Neuronal stem cell (in vitro differentiated cells): ENCODE measurements at regions not wholly inside any gene's neighbourhood (a gene's known extent, or its start where the extent isn't known, plus 50 kb on each side); places are given as distances from the start of the nearest gene placed in this dataset.

Source experiments
- DNase-seq: peaks from one replicate; pipeline ENCODE4 v3.0.0-alpha.2; 2013; ENCODE audit warnings: low spot score
- H2AFZ ChIP-seq: one replicate; pipeline ENCODE4 v1.6.1; 2013; ENCODE audit warnings: mild to moderate bottlenecking, low read length, inconsistent platforms
- H2AK5ac ChIP-seq: 2 replicates; pipeline ENCODE4 v1.6.1; 2013; ENCODE audit warnings: low read depth, mild to moderate bottlenecking, inconsistent platforms, low read length, moderate library complexity, mixed read lengths
- H2BK120ac ChIP-seq: 2 replicates; pipeline ENCODE4 v1.6.1; 2013; ENCODE audit warnings: low read depth, mild to moderate bottlenecking, inconsistent platforms, low read length, moderate library complexity, mixed read lengths
- H2BK12ac ChIP-seq: one replicate; pipeline ENCODE4 v1.6.1; 2013; ENCODE audit warnings: low read length, inconsistent platforms
- H2BK15ac ChIP-seq: 2 replicates; pipeline ENCODE4 v1.6.1; 2013; ENCODE audit warnings: mild to moderate bottlenecking, low read length, inconsistent platforms, mixed read lengths
- H2BK5ac ChIP-seq: one replicate; pipeline ENCODE4 v1.6.1; 2013; ENCODE audit warnings: inconsistent platforms, mild to moderate bottlenecking, low read length, moderate library complexity
- H3K14ac ChIP-seq: one replicate; pipeline ENCODE4 v1.6.1; 2013; ENCODE audit warnings: low read length, inconsistent platforms
- H3K18ac ChIP-seq: 2 replicates; pipeline ENCODE4 v1.6.1; 2013; ENCODE audit warnings: low read length, inconsistent platforms
- H3K23ac ChIP-seq: 2 replicates; pipeline ENCODE4 v1.6.1; 2013; ENCODE audit warnings: low read depth, mild to moderate bottlenecking, mixed read lengths, low read length, inconsistent platforms; ENCODE audit not compliant: poor library complexity
- H3K27ac ChIP-seq: replicated peaks from 3 replicates; pipeline ENCODE4 v1.5.1; 2013; ENCODE audit warnings: low read length, inconsistent platforms
- H3K27me3 ChIP-seq, 3 experiments: 2 replicates each; pipeline ENCODE4 v1.6.1; 2013; ENCODE audit warnings: low read length in 3 of 3, mild to moderate bottlenecking in 2 of 3, inconsistent platforms in 1 of 3, low read depth in 1 of 3, mixed read lengths in 1 of 3, moderate library complexity in 1 of 3; ENCODE audit not compliant: control insufficient read depth in 3 of 3, insufficient read depth in 3 of 3
- H3K36me3 ChIP-seq, 2 donors: replicated peaks in 1 of 2; 2 replicates each; pipeline ENCODE4 v1.6.1; 2013; ENCODE audit warnings: low read length in 2 of 2; ENCODE audit not compliant: control insufficient read depth in 2 of 2, insufficient read depth in 2 of 2
- H3K4ac ChIP-seq: 2 replicates; pipeline ENCODE4 v1.6.1; 2013; ENCODE audit warnings: inconsistent platforms, mild to moderate bottlenecking, low read length, moderate library complexity
- H3K4me1 ChIP-seq, 2 donors: 1 replicate in 1 of 2; 2 replicates in 1 of 2; pipeline ENCODE4 v1.6.1; 2013; ENCODE audit warnings: low read length in 2 of 2, low read depth in 1 of 2; ENCODE audit not compliant: control insufficient read depth in 2 of 2, insufficient read depth in 1 of 2
- H3K4me2 ChIP-seq: one replicate; pipeline ENCODE4 v1.6.1; 2013; ENCODE audit warnings: mild to moderate bottlenecking, low read length, inconsistent platforms; ENCODE audit not compliant: insufficient read depth, poor library complexity, severe bottlenecking
- H3K4me3 ChIP-seq, 2 donors: 2 replicates each; pipeline ENCODE4 v1.5.1; 2013; ENCODE audit warnings: low read length in 2 of 2, mild to moderate bottlenecking in 2 of 2, inconsistent platforms in 1 of 2, moderate library complexity in 1 of 2
- H3K79me1 ChIP-seq: one replicate; pipeline ENCODE4 v1.6.1; 2013; ENCODE audit warnings: low read depth, mild to moderate bottlenecking, inconsistent platforms, low read length, moderate library complexity
- H3K9ac ChIP-seq: one replicate; pipeline ENCODE4 v1.6.1; 2013; ENCODE audit warnings: mild to moderate bottlenecking, low read depth, low read length, inconsistent platforms; ENCODE audit not compliant: poor library complexity
- H3K9me3 ChIP-seq, 2 donors: replicated peaks in 1 of 2; 2 replicates each; pipeline versions ENCODE3 to v1.6.1; 2013; ENCODE audit warnings: low read length in 2 of 2, mild to moderate bottlenecking in 2 of 2, inconsistent platforms in 1 of 2, low read depth in 1 of 2, mixed read lengths in 1 of 2, moderate library complexity in 1 of 2; ENCODE audit not compliant: control insufficient read depth in 2 of 2, insufficient read depth in 1 of 2
- H4K8ac ChIP-seq: one replicate; pipeline ENCODE4 v1.6.1; 2013; ENCODE audit warnings: low read depth, mild to moderate bottlenecking, inconsistent platforms, low read length, moderate library complexity
- H4K91ac ChIP-seq: one replicate; pipeline ENCODE4 v1.6.1; 2013; ENCODE audit warnings: low read length, low read depth, mild to moderate bottlenecking, inconsistent platforms; ENCODE audit not compliant: poor library complexity
- WGBS, 2 donors: extraction: QIAGEN DNeasy Blood & Tissue Kit; methylation state at CpG; one replicate each; pipeline ENCODE4 v1.1.7; 2013; ENCODE audit warnings: missing lambda C conversion rate in 2 of 2, mixed read lengths in 1 of 2; ENCODE audit not compliant: insufficient read length in 2 of 2, insufficient replicate concordance in 1 of 2; ENCODE audit errors: extremely low coverage in 2 of 2; 5-methylcytosine and 5-hydroxymethylcytosine counted together

GRCh38 chr14:81743605-81744004, 210.0 kb upstream of the SEL1L start:
- no peak overlapping the region for H3K18ac ChIP-seq
- DNase-seq: no peak

GRCh38 chr14:81751198-81751597, 217.5 kb upstream of the SEL1L start:
- no peaks in the 10 kb centered on the region for H3K27me3 ChIP-seq
- H3K9ac ChIP-seq: no peak overlapping the region
- H3K79me1 ChIP-seq: no peaks in the 10 kb centered on the region
- no peak overlapping the region for H3K23ac ChIP-seq
- H2AK5ac ChIP-seq: no peak overlapping the region
- H3K36me3 ChIP-seq: no peaks in the 10 kb centered on the region
- no peak overlapping the region for H2AFZ ChIP-seq
- WGBS, 2 donors: no CpG with 5 or more reads among the region's 2 CpGs
- H3K4me1 ChIP-seq: no peaks in the 10 kb centered on the region
- H2BK15ac ChIP-seq: no peak overlapping the region
- H2BK12ac ChIP-seq: no peak overlapping the region
- no peaks in the 10 kb centered on the region for H3K9me3 ChIP-seq
- H3K4ac ChIP-seq: no peak overlapping the region
- H3K27ac ChIP-seq: no peak overlapping the region
- H3K18ac ChIP-seq: no peak overlapping the region
- no peak overlapping the region for H4K8ac ChIP-seq
- H3K14ac ChIP-seq: no peak overlapping the region
- DNase-seq: no peak
- H4K91ac ChIP-seq: no peak overlapping the region
- no peak overlapping the region for H3K4me3 ChIP-seq
- H2BK5ac ChIP-seq: no peak overlapping the region
- no peak overlapping the region for H3K4me2 ChIP-seq
- H2BK120ac ChIP-seq: no peak overlapping the region

More at GRCh38 chr14:81743605-81744004, 210.0 kb upstream of the SEL1L start:
- no peak overlapping the region for H2BK12ac ChIP-seq
- H3K4me2 ChIP-seq: no peak overlapping the region
- H3K9me3 ChIP-seq: no peaks in the 10 kb centered on the region
- no peaks in the 10 kb centered on the region for H3K36me3 ChIP-seq
- no peak overlapping the region for H2BK120ac ChIP-seq
- H3K27me3 ChIP-seq: no peaks in the 10 kb centered on the region
- H3K4ac ChIP-seq: no peak overlapping the region
- no peak overlapping the region for H3K14ac ChIP-seq
- H4K8ac ChIP-seq: no peak overlapping the region
- WGBS, 2 donors: no CpG with 5 or more reads among the region's 1 CpG
- no peak overlapping the region for H3K27ac ChIP-seq
- no peaks in the 10 kb centered on the region for H3K4me1 ChIP-seq
- no peak overlapping the region for H2AFZ ChIP-seq
- no peak overlapping the region for H3K9ac ChIP-seq
- H2BK15ac ChIP-seq: no peak overlapping the region
- no peak overlapping the region for H3K23ac ChIP-seq
- no peak overlapping the region for H2AK5ac ChIP-seq
- no peak overlapping the region for H2BK5ac ChIP-seq
- H3K79me1 ChIP-seq: no peaks in the 10 kb centered on the region
- no peak overlapping the region for H3K4me3 ChIP-seq
- H4K91ac ChIP-seq: no peak overlapping the region

- no peaks in the 10 kb centered on the region for H3K27me3 ChIP-seq
- H2AK5ac ChIP-seq: no peak overlapping the region
- H4K91ac ChIP-seq: no peak overlapping the region
- no peak overlapping the region for H3K4me3 ChIP-seq
- H3K27ac ChIP-seq: no peak overlapping the region
- no peaks in the 10 kb centered on the region for H3K79me1 ChIP-seq
- no peak overlapping the region for H2AFZ ChIP-seq
- H3K4me2 ChIP-seq: no peak overlapping the region
- H3K36me3 ChIP-seq: no peaks in the 10 kb centered on the region
- DNase-seq: no peak
- H2BK15ac ChIP-seq: no peak overlapping the region
- no peak overlapping the region for H4K8ac ChIP-seq
- no peak overlapping the region for H3K14ac ChIP-seq
- no peak overlapping the region for H2BK120ac ChIP-seq
- no CpG with 5 or more reads among the region's 2 CpGs for WGBS, 2 donors
- no peak overlapping the region for H3K4ac ChIP-seq
- H2BK12ac ChIP-seq: no peak overlapping the region
- no peak overlapping the region for H2BK5ac ChIP-seq
- no peak overlapping the region for H3K9ac ChIP-seq
- no peak overlapping the region for H3K23ac ChIP-seq
- H3K9me3 ChIP-seq: no peaks in the 10 kb centered on the region
- H3K4me1 ChIP-seq: no peaks in the 10 kb centered on the region
- no peak overlapping the region for H3K18ac ChIP-seq
Measured at GRCh38 chr14:81759541-81759940, 225.9 kb upstream of the SEL1L start.

GRCh38 chr14:81765651-81766275, 232.1 kb upstream of the SEL1L start:
- H3K27me3 ChIP-seq: no peaks in the 10 kb centered on the region
- H3K18ac ChIP-seq: no peak overlapping the region
- H2AFZ ChIP-seq: no peak overlapping the region
- no peak overlapping the region for H4K91ac ChIP-seq
- no peak for DNase-seq
- H3K4me2 ChIP-seq: no peak overlapping the region
- H2BK15ac ChIP-seq: no peak overlapping the region
- no peak overlapping the region for H3K9ac ChIP-seq
- H2BK5ac ChIP-seq: no peak overlapping the region
- H3K79me1 ChIP-seq: no peaks in the 10 kb centered on the region
- no peak overlapping the region for H3K4me3 ChIP-seq
- H2AK5ac ChIP-seq: no peak overlapping the region
- no peaks in the 10 kb centered on the region for H3K36me3 ChIP-seq
- H3K4me1 ChIP-seq: peaks cover 0 to 6% of the 10 kb centered on the region in 2 donors
- no peak overlapping the region for H3K27ac ChIP-seq
- no peak overlapping the region for H3K4ac ChIP-seq
- H2BK12ac ChIP-seq: no peak overlapping the region
- no CpG with 5 or more reads among the region's 3 CpGs for WGBS, 2 donors
- H3K9me3 ChIP-seq: no peaks in the 10 kb centered on the region
- no peak overlapping the region for H2BK120ac ChIP-seq
- no peak overlapping the region for H3K14ac ChIP-seq
- no peak overlapping the region for H3K23ac ChIP-seq
- no peak overlapping the region for H4K8ac ChIP-seq
